Endodermal cell (in vitro differentiated cells): ENCODE measurements at regions not wholly inside any gene's neighbourhood (a gene's known extent, or its start where the extent isn't known, plus 50 kb on each side); places are given as distances from the start of the nearest gene placed in this dataset.

Experiments used
- DNase-seq: peaks from one replicate; pipeline ENCODE4 v3.0.0-alpha.2; 2017
- H3K27ac ChIP-seq: 2 replicates; pipeline ENCODE4 v1.5.1; 2013; ENCODE audit warnings: mild to moderate bottlenecking, low read depth, low read length, moderate library complexity
- H3K27me3 ChIP-seq: 2 replicates; pipeline ENCODE4 v1.6.1; 2013; ENCODE audit warnings: mild to moderate bottlenecking, low read length, moderate library complexity; ENCODE audit not compliant: insufficient read depth, control insufficient read depth, poor library complexity, severe bottlenecking
- H3K36me3 ChIP-seq: 2 replicates; pipeline ENCODE4 v1.7.0; 2013; ENCODE audit warnings: mild to moderate bottlenecking, low read length, moderate library complexity; ENCODE audit not compliant: control insufficient read depth, insufficient read depth
- H3K4me1 ChIP-seq: one replicate; pipeline ENCODE4 v1.7.0; 2013; ENCODE audit warnings: low read length; ENCODE audit not compliant: control insufficient read depth, insufficient read depth
- H3K4me3 ChIP-seq: 2 replicates; pipeline ENCODE4 v1.5.1; 2013; ENCODE audit warnings: mild to moderate bottlenecking, low read length, moderate library complexity
- H3K9ac ChIP-seq: 2 replicates; pipeline ENCODE4 v1.6.1; 2013; ENCODE audit warnings: mild to moderate bottlenecking, low read length, moderate library complexity; ENCODE audit not compliant: poor library complexity, severe bottlenecking; ENCODE audit errors: extremely low read depth
- H3K9me3 ChIP-seq: 2 replicates; pipeline ENCODE4 v1.6.1; 2013; ENCODE audit warnings: mild to moderate bottlenecking, low read length, moderate library complexity; ENCODE audit not compliant: control insufficient read depth
- H3K27ac Mint-ChIP-seq: 2 replicates; pipeline ENCODE4 v1.8.0; 2020; ENCODE audit warnings: mixed read lengths
- H3K27me3 Mint-ChIP-seq: 2 replicates; pipeline ENCODE4 v1.8.0; 2021; ENCODE audit warnings: mild to moderate bottlenecking, mixed read lengths; ENCODE audit not compliant: insufficient read depth
- H3K36me3 Mint-ChIP-seq: 2 replicates; pipeline ENCODE4 v1.8.0; 2020; ENCODE audit warnings: low read depth, mixed read lengths
- H3K4me1 Mint-ChIP-seq: 2 replicates; pipeline ENCODE4 v1.8.0; 2020; ENCODE audit warnings: mixed read lengths
- H3K4me3 Mint-ChIP-seq: 2 replicates; pipeline ENCODE4 v1.8.0; 2020; ENCODE audit warnings: mild to moderate bottlenecking, moderate library complexity, mixed read lengths
- H3K9me3 Mint-ChIP-seq: 2 replicates; pipeline ENCODE4 v1.8.0; 2020; ENCODE audit warnings: mild to moderate bottlenecking, mixed read lengths
- CTCF ChIP-seq: fragments of 200-600 bp; sonication (generic); conservative IDR thresholded peaks from 2 replicates; pipeline ENCODE4 v1.5.0; 2021; ENCODE audit warnings: antibody characterized with exemption, mild to moderate bottlenecking
- WGBS, 2 experiments: methylation state at CpG; one replicate each; pipeline versions ENCODE4 v1.1.5 to v1.1.7; 2013; ENCODE audit warnings: missing lambda C conversion rate in 2 of 2, mixed read lengths in 1 of 2; ENCODE audit not compliant: insufficient coverage in 1 of 2, insufficient read length in 1 of 2; 5-methylcytosine and 5-hydroxymethylcytosine counted together

GRCh38 chr4:186857793-186858192 is 134.1 kb upstream of the FAT1 start:
- H3K36me3 ChIP-seq, result no peaks in the 10 kb centered on the region
- no peak overlapping the region for H3K27ac Mint-ChIP-seq
- H3K4me1 ChIP-seq, result no peaks in the 10 kb centered on the region
- no peaks in the 10 kb centered on the region for H3K4me1 Mint-ChIP-seq
- H3K27me3 ChIP-seq, result no peaks in the 10 kb centered on the region
- no peak overlapping the region for H3K9ac ChIP-seq
- H3K9me3 Mint-ChIP-seq, result no peaks in the 10 kb centered on the region
- no peak overlapping the region for H3K4me3 ChIP-seq
- DNase-seq, result no peak
- H3K9me3 ChIP-seq, result no peaks in the 10 kb centered on the region
- H3K4me3 Mint-ChIP-seq, result no peak overlapping the region
- TF ChIP-seq CTCF, result no peak
- H3K27me3 Mint-ChIP-seq, result no peaks in the 10 kb centered on the region
- H3K36me3 Mint-ChIP-seq, result no peaks in the 10 kb centered on the region
- H3K27ac ChIP-seq, result no peak overlapping the region

DNA sequence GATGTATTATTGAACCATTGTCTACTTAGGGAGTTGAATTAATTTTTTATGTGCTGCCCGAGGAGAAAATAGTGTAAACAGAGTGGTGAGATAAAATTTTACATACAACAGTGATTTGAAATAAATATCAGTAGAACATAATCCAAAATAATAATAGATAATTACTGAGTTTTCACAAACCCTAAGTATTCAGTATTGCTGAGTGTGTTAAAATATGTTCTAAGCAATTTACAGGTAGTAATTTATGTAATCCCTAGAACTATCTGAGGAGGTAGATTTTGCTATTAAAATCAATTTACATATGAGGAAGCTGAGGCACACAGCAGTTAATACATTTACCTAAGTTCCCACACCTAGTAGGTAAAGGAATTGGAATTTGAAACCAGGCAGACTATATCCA is 134.7 kb upstream of the FAT1 start:
- no peaks in the 10 kb centered on the region for H3K4me1 ChIP-seq

DNA sequence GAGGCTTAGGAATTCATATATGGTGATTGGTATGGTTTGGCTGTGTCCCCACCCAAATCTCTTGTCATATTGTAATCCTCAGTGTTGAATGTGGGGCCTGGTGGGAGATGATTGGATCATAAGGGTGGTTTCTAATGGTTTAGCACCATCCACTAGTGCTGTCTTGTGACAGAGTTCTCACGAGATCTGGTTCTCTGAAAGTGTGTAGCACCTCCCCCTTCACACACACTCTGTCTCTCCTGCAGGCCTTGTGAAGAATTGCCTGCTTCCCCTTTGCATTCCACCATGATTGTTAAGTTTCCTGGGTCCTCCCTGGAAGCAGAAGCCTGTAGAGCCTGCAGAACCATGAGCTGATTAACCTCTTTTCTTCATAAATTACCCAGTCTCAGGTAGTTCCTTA is 135.8 kb upstream of the FAT1 start:
- Mint-ChIP-seq H3K36me3 (no peaks in the 10 kb centered on the region), H3K4me1 (no peaks in the 10 kb centered on the region), H3K4me3 (no peak overlapping the region), H3K27ac (no peak overlapping the region), H3K27me3 (no peaks in the 10 kb centered on the region), H3K9me3 (no peaks in the 10 kb centered on the region)
- no peaks in the 10 kb centered on the region for H3K4me1 ChIP-seq
- peak; percentile 47 for TF ChIP-seq CTCF
- no peak overlapping the region for H3K27ac ChIP-seq
- DNase-seq, result no peak
- H3K4me3 ChIP-seq, result no peak overlapping the region
- no peak overlapping the region for H3K9ac ChIP-seq
- H3K36me3 ChIP-seq, result no peaks in the 10 kb centered on the region
- H3K9me3 ChIP-seq, result no peaks in the 10 kb centered on the region
- no peaks in the 10 kb centered on the region for H3K27me3 ChIP-seq
- 83 to 100% methylated on average over 1 of the region's 1 CpG for WGBS, 2 experiments

More for the DNA sequence above, 134.7 kb upstream of the FAT1 start:
- Mint-ChIP-seq H3K36me3 (no peaks in the 10 kb centered on the region), H3K4me3 (no peak overlapping the region), H3K27ac (no peak overlapping the region), H3K4me1 (no peaks in the 10 kb centered on the region), H3K9me3 (no peaks in the 10 kb centered on the region), H3K27me3 (no peaks in the 10 kb centered on the region)
- 60% methylated on average over 1 of the region's 1 CpG; no CpG with 5 or more reads in 1 of the 2 experiments for WGBS, 2 experiments
- Histone ChIP-seq H3K27ac (no peak overlapping the region), H3K9ac (no peak overlapping the region), H3K9me3 (no peaks in the 10 kb centered on the region), H3K4me3 (no peak overlapping the region), H3K27me3 (no peaks in the 10 kb centered on the region), H3K36me3 (no peaks in the 10 kb centered on the region)
- TF ChIP-seq CTCF, result no peak
- DNase-seq, result no peak
